ENCODE measurements at regions not wholly inside any gene's neighbourhood (a gene's known extent, or its start where the extent isn't known, plus 50 kb on each side); places are given as distances from the start of the nearest gene placed in this dataset.
A peak's percentile ranks its signal among the peaks of the same experiment; 100 is the strongest.

- no peak overlapping the region for H3K4ac ChIP-seq (ENCODE audit: low read depth, low read length)
- no peaks in the 10 kb centered on the region for H3K23me2 ChIP-seq (ENCODE audit: insufficient read length, low read depth, low read length, poor library complexity, severe bottlenecking)
- H2BK12ac ChIP-seq (ENCODE audit: insufficient read length, low read depth, low read length) = no peak overlapping the region
- no peaks in the 10 kb centered on the region for H4K20me1 ChIP-seq (ENCODE audit: control insufficient read depth, insufficient read depth, insufficient read length)
- no peak overlapping the region for H3K56ac ChIP-seq (ENCODE audit: insufficient read length, low read depth, low read length)
- no peak overlapping the region for H3K9ac ChIP-seq (ENCODE audit: extremely low read depth, insufficient read length, low read length)
- no peak overlapping the region for H3K18ac ChIP-seq (ENCODE audit: insufficient read length, low read depth, low read length)
- TF ChIP-seq CTCF (conservative IDR thresholded peaks at IDR 0.05) = no peak
- H2BK15ac ChIP-seq (ENCODE audit: low read depth, low read length) = no peak overlapping the region
- H2BK120ac ChIP-seq (ENCODE audit: low read depth, low read length, poor library complexity, severe bottlenecking) = no peak overlapping the region
- DNase-seq = no peak
- H3K36me3 Mint-ChIP-seq (ENCODE audit: insufficient read depth in 1 of 3, low read depth in 3 of 3) = peaks cover 19 to 24% (median 23%) of the 10 kb centered on the region in 3 experiments
- H3K27ac Mint-ChIP-seq = 0 out of 7 replicates have a peak overlapping the region, but pooled peaks of 2 of the 3 experiments have one; percentile 25 to 55
- no peak overlapping the region for H3K4me3 Mint-ChIP-seq
- no peak overlapping the region for H2AK5ac ChIP-seq (ENCODE audit: insufficient read length, low read length)
- no peak overlapping the region for H3T11ph ChIP-seq (ENCODE audit: low read length)
- no CpG with 5 or more reads among the region's 3 CpGs for WGBS (ENCODE audit: extremely low coverage, insufficient read length, low lambda C conversion rate)
- H3K79me1 ChIP-seq (ENCODE audit: insufficient read depth, low read depth, low read length, poor library complexity, severe bottlenecking) = no peaks in the 10 kb centered on the region
- peaks cover 10% of the 10 kb centered on the region for H3K79me2 ChIP-seq (ENCODE audit: insufficient read depth, low read length)
- no peaks in the 10 kb centered on the region for H3K27me3 ChIP-seq (ENCODE audit: insufficient read depth, low read length)
- H3K9me3 Mint-ChIP-seq = peaks cover 4 to 13% of the 10 kb centered on the region in 2 experiments; a peak in 4 of 5 replicates
- no peak overlapping the region for H4K91ac ChIP-seq (ENCODE audit: insufficient read length, low read depth, low read length)
- no peaks in the 10 kb centered on the region for H3K9me3 ChIP-seq (ENCODE audit: control insufficient read depth, low read depth, low read length)
- H3K27me3 Mint-ChIP-seq (ENCODE audit: low read depth) = no peaks in the 10 kb centered on the region
- H3K27ac ChIP-seq (ENCODE audit: insufficient read length, low read depth, low read length) = no peak overlapping the region
- no peak overlapping the region for H3K14ac ChIP-seq (ENCODE audit: insufficient read depth, low read length)
- no peak overlapping the region for H4K5ac ChIP-seq (ENCODE audit: insufficient read length, low read depth, low read length)
- peaks cover 13% of the 10 kb centered on the region for H3K4me1 ChIP-seq (ENCODE audit: insufficient read depth, low read length)
- no peak overlapping the region for H2BK20ac ChIP-seq (ENCODE audit: low read depth, low read length, poor library complexity, severe bottlenecking)
- H3K4me1 Mint-ChIP-seq = peaks cover 37 to 46% of the 10 kb centered on the region in 2 experiments
- H3K4me2 ChIP-seq (ENCODE audit: insufficient read depth, insufficient read length, low read length) = no peak overlapping the region
- H2BK5ac ChIP-seq (ENCODE audit: insufficient read length, low read length) = no peak overlapping the region
- H4K8ac ChIP-seq (replicated peaks; ENCODE audit: insufficient read length, low read depth, low read length) = no peak overlapping the region
- no peak overlapping the region for H3K23ac ChIP-seq (ENCODE audit: insufficient read length, low read depth, low read length)
- H2AFZ ChIP-seq (ENCODE audit: low read length) = no peak overlapping the region
Observed at GRCh38 chr5:12672141-12672540, 767.9 kb upstream of the CTNND2 start.
